Adipocyte (in vitro differentiated cells): ENCODE measurements at regions not wholly inside any gene's neighbourhood (a gene's known extent, or its start where the extent isn't known, plus 50 kb on each side); places are given as distances from the start of the nearest gene placed in this dataset.

ENCODE experiments used
- DNase-seq: peaks from one replicate; pipeline ENCODE4 v3.0.0-alpha.2; 2015; ENCODE audit warnings: low read depth
- H3K27me3 ChIP-seq: replicated peaks from 2 replicates; pipeline ENCODE4 v1.7.0; 2013; ENCODE audit warnings: mild to moderate bottlenecking, low read length, moderate library complexity; ENCODE audit not compliant: control insufficient read depth, insufficient read depth
- H3K36me3 ChIP-seq: 2 replicates; pipeline ENCODE4 v1.7.0; 2013; ENCODE audit warnings: low read length, mild to moderate bottlenecking, moderate library complexity; ENCODE audit not compliant: control insufficient read depth, insufficient read depth, severe bottlenecking
- H3K4me1 ChIP-seq: 2 replicates; pipeline ENCODE4 v1.7.0; 2013; ENCODE audit warnings: mild to moderate bottlenecking, low read length, moderate library complexity; ENCODE audit not compliant: control insufficient read depth, insufficient read depth
- H3K4me3 ChIP-seq: 2 replicates; pipeline ENCODE4 v1.7.0; 2013; ENCODE audit warnings: mild to moderate bottlenecking, low read length, moderate library complexity
- H3K9ac ChIP-seq: 2 replicates; pipeline ENCODE4 v1.7.0; 2013; ENCODE audit warnings: mild to moderate bottlenecking, low read length, moderate library complexity
- H3K9me3 ChIP-seq: 2 replicates; pipeline ENCODE4 v1.7.0; 2013; ENCODE audit warnings: mild to moderate bottlenecking, low read length, moderate library complexity; ENCODE audit not compliant: control insufficient read depth

DNA sequence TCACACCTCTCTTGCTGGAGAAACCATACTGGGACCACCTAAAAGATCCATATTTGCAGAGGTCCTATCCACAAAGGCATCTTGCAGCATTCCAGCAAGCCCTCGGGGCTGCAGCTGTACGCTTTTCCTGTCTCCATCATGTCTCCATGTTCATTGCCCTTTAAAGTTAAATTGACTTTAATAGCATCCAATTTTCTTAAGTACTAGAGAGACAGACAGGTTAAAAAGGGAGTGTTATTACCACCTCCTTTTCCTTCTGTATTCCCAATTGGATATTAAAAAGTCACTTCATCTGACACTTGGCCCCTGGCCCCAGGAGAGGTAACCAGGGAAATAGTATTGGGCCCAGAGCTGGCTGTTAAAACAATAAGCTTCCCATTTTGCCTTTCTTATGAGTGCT, 178.6 kb downstream of the UNC5CL start:
- Histone ChIP-seq H3K27me3 (peaks cover 8% of the 10 kb centered on the region), H3K4me1 (no peaks in the 10 kb centered on the region), H3K9me3 (peaks cover 7% of the 10 kb centered on the region), H3K9ac (no peak overlapping the region), H3K4me3 (no peak overlapping the region), H3K36me3 (no peaks in the 10 kb centered on the region)
- DNase-seq = no peak

DNA sequence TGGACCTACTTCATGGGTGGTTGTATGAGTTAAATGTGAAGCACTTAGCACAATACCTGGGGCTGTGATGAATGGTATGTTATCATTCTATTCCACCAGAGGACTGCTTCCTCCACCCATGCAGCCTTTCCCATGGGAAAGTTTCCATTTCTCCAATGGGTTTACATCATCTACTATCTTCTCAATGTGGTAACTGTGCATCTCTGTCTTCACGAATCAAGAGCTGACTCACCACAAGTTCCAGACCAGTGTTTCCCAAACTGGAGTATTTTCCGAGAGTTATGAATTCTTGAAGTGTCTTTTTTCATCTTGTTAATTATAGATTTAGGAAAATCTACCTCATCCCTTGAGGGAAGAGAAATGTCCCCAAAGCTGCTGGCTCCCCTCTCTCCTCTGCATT, 182.8 kb downstream of the UNC5CL start:
- no peaks in the 10 kb centered on the region for H3K4me1 ChIP-seq
- peaks cover 12% of the 10 kb centered on the region for H3K27me3 ChIP-seq
- H3K9ac ChIP-seq = no peak overlapping the region
- no peak overlapping the region for H3K4me3 ChIP-seq
- no peak for DNase-seq
- H3K9me3 ChIP-seq = no peaks in the 10 kb centered on the region
- H3K36me3 ChIP-seq = no peaks in the 10 kb centered on the region

DNA sequence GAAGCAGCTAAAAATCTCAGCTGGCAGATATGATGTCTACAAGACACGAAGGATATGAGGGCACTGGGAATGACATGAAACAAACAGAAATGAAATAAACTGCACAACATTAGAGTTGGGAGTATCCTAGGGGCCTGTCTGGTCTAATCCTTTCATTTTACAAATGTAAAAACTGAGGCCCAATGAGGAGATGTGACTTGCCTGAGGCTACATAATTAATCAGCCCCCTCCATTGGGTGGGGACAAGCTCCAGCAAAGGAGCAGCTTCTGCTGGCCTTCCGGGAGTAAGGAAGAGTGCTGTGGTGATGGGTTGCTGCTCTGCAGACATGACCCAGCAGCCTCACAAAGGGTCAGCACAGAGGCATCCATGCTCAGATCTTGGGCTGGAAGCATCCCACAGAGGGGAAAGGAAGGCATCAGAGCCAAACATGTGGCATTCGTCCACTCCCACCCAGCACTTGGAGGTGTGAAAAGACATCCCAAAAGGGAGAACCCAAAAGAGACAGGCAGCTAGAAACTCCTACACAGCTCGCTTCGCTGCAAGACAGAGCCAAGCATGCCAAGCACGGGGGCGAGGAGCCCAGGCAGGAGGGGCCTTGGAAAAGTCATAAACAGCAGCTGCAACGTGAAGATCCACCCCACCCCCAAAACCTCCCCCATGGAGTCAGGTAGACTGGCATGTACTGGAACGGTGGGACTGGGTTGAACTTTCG, 183.7 kb downstream of the UNC5CL start:
- Histone ChIP-seq H3K4me1 (no peaks in the 10 kb centered on the region), H3K4me3 (no peak overlapping the region), H3K27me3 (peaks cover 10% of the 10 kb centered on the region), H3K9me3 (no peaks in the 10 kb centered on the region), H3K36me3 (no peaks in the 10 kb centered on the region), H3K9ac (no peak overlapping the region)
- no peak for DNase-seq

DNA sequence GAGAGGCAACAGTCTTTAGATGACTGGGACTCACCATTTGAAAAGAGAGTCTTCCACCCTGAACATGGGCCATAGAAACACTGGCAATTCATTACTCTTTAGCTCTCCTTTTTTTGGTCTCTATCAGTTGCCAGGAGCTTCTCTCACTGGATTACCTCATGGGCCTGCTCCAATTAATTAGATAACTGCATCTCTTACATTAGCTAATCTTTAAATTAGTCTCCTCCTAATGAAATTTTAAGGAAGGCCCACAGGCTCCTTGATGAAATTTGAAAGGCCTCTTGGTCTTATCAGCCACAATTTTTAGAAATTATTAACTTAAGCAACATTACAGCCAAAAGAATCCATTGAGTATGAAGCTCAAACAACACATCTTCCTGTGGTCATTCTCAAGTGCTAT, 184.4 kb downstream of the UNC5CL start:
- Histone ChIP-seq H3K9ac (no peak overlapping the region), H3K36me3 (no peaks in the 10 kb centered on the region), H3K4me3 (no peak overlapping the region), H3K4me1 (no peaks in the 10 kb centered on the region), H3K27me3 (peaks cover 5% of the 10 kb centered on the region), H3K9me3 (no peaks in the 10 kb centered on the region)
- DNase-seq = no peak

DNA sequence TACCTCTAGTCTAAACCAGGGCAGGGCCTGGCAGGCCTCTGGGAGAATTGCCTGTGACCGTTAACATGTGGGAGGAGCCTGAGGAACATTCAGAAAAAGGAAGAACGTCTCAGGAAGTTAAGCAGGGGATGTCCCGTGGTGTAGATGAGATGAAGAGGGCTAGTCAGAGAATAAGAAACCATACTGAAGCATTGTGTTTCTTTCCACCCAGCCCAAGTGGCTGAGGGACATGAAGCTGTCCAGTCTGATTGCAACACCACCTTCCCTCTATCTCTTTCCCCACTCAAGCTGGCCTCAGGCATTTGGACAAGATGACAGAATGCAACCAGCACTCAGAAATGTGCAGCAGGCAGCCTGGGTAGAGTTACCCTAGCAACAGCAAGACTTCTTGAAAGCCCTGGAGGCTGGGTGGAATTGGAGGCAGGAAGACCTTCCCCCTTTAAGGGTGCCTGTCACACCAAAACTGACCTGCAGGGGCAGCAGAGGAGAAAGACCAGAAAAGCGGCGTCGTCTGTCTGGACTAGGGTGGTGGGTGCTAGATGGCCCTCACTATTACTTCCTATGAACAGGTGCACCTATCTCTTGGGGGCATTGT, 186.1 kb downstream of the UNC5CL start:
- DNase-seq = peak; percentile 59

DNA sequence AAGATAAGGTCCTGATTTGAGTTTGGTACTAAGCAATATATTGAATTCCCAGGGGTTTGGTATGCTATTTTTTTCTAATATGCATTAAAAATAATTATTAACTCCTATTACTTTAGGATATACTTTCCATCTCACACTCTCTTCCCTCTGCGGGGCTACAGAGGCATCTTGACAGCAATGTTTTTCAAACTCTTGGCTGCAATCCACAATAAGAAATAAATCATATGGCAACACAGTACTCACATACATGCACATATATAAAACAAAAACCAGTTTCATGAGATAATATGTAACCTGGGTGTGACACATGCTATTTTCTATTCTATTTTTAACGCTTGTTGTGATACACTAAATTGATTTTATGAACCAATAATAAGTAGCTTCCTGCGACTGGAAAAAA, 189.5 kb downstream of the UNC5CL start:
- H3K36me3 ChIP-seq = no peaks in the 10 kb centered on the region
- no peak for DNase-seq
- no peaks in the 10 kb centered on the region for H3K4me1 ChIP-seq
- H3K27me3 ChIP-seq = peaks cover 4% of the 10 kb centered on the region
- no peak overlapping the region for H3K4me3 ChIP-seq
- H3K9ac ChIP-seq = no peak overlapping the region
- no peaks in the 10 kb centered on the region for H3K9me3 ChIP-seq

More for the DNA sequence above, 186.1 kb downstream of the UNC5CL start:
- Histone ChIP-seq H3K4me1 (no peaks in the 10 kb centered on the region), H3K27me3 (peaks cover 4% of the 10 kb centered on the region), H3K4me3 (no peak overlapping the region), H3K36me3 (no peaks in the 10 kb centered on the region), H3K9ac (no peak overlapping the region), H3K9me3 (no peaks in the 10 kb centered on the region)

DNA sequence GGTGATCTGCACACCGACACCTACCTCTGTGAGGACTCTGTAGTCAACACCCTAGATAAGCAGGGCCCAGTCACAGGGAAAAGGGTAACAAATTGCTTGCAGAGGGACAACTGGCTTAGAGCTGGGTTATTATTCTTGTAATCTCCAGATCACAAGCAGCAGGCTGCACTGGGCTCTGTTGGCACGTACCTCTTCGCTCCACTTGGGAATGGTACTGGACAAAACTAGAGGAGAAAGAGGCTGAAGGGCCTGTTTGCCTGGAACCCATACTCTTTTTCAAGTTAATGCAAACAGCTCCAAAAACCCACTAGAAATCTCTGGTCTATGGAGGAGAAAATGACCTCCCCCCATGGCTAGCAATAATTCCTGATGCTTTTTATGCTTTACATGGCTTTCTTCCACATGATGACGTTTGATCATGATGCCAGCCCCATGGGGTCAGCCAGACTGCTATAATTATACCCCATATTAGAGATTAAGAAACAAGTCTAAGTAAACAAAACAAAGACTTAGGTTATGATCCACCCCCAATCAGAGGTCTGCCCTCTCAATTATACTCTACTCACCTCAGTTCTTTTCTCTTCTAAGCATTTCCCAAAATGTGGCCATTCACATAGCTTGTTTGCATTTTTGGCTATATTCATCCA, 190.0 kb downstream of the UNC5CL start:
- DNase-seq = no peak
- Histone ChIP-seq H3K9me3 (no peaks in the 10 kb centered on the region), H3K27me3 (peaks cover 4% of the 10 kb centered on the region), H3K4me1 (no peaks in the 10 kb centered on the region), H3K9ac (no peak overlapping the region), H3K36me3 (no peaks in the 10 kb centered on the region), H3K4me3 (no peak overlapping the region)

DNA sequence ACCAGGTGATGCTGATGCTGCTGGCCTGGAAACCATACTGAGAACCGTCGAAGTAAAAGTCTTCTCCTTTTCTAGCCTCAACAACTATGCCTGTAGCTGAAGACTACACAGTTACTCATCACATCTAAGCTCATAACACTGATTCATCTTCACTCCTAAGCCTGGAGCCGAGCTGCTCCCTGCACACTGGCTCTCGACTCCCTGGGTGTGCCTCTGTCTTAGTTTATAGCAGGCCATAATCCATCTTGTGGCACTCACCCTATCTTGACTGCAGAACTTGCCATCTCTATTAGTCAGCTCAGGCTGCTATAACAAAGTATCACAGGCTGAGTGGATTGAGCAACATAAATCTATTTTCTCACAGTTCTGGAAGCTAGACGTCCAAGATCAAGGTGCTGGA, 191.0 kb downstream of the UNC5CL start:
- H3K9ac ChIP-seq = no peak overlapping the region
- H3K4me3 ChIP-seq = no peak overlapping the region
- no peaks in the 10 kb centered on the region for H3K4me1 ChIP-seq
- DNase-seq = no peak
- H3K27me3 ChIP-seq = peaks cover 9% of the 10 kb centered on the region
- H3K36me3 ChIP-seq = no peaks in the 10 kb centered on the region
- H3K9me3 ChIP-seq = no peaks in the 10 kb centered on the region

DNA sequence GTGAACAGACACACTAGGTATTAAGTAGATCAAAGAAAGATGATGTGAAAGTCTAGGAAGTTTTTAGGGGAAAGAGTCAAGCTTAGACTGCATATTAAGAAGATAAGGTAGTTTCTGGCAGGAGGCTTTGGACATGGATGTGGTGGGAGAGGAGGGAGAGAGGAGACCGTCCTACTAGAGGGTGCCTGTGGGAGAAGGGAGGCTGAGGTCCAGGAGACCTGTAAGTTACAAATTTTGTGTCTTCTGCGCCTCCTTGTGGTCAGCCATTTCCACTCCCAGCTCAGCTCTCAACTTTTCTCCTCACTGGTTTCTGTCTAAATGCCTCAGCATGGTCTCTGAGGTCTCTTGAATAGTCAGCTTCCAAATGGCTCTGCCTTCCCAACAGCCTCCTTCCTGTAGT, 193.5 kb downstream of the UNC5CL start:
- no peak overlapping the region for H3K9ac ChIP-seq
- H3K9me3 ChIP-seq = no peaks in the 10 kb centered on the region
- DNase-seq = peak; percentile 54
- no peaks in the 10 kb centered on the region for H3K4me1 ChIP-seq
- H3K36me3 ChIP-seq = no peaks in the 10 kb centered on the region
- H3K4me3 ChIP-seq = no peak overlapping the region
- peaks cover 17% of the 10 kb centered on the region for H3K27me3 ChIP-seq

DNA sequence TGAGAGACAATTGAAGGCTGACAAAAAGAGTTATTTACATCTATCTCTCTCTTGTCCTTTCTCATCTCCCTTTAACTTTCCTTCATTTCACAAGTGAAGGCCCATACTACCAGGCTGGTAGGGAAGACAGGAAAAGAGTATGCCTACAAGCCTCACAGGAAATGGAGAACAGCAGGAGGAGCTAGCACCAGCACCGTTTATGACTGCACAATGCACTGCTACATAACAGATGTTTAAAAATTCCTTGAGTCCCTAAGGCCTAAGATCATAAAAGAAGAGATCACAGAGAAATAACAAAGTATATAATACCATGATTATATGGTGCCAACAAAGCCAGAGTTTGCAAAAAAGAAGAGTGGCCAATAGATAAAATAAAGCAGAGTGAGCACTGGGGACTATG, 194.8 kb downstream of the UNC5CL start:
- DNase-seq = no peak
- no peaks in the 10 kb centered on the region for H3K36me3 ChIP-seq
- peaks cover 23% of the 10 kb centered on the region for H3K27me3 ChIP-seq

DNA sequence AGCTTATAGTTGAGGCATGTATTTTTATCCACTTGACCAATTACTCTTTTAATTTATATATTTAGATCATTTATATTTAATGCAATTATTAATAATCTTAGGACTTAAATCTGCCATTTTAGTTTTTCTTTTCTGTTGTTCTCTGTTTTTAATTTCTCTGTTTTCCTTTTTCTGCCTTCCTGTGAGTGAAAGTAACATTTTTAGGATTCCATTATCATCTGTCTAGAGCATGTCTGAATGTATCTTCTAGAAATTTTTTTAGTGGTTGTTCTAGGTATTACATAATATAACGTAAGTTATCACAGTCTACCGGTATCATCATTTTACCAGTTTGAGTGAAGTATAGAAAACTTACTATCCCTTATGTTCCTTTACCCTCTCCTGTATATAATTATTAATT, 197.3 kb downstream of the UNC5CL start:
- no peaks in the 10 kb centered on the region for H3K36me3 ChIP-seq
- H3K27me3 ChIP-seq = peaks cover 39% of the 10 kb centered on the region
- no peak for DNase-seq
- H3K4me1 ChIP-seq = no peaks in the 10 kb centered on the region
- no peaks in the 10 kb centered on the region for H3K9me3 ChIP-seq
- no peak overlapping the region for H3K9ac ChIP-seq
- H3K4me3 ChIP-seq = no peak overlapping the region

More for the DNA sequence above, 194.8 kb downstream of the UNC5CL start:
- Histone ChIP-seq H3K4me3 (no peak overlapping the region), H3K9me3 (no peaks in the 10 kb centered on the region), H3K9ac (no peak overlapping the region), H3K4me1 (no peaks in the 10 kb centered on the region)
